PFSK-1 (cell line): ENCODE measurements at regions not wholly inside any gene's neighbourhood (a gene's known extent, or its start where the extent isn't known, plus 50 kb on each side); places are given as distances from the start of the nearest gene placed in this dataset.

Experiments used
- FOXP2 ChIP-seq: optimal IDR thresholded peaks from 2 replicates; pipeline ENCODE3; 2011; ENCODE audit warnings: borderline replicate concordance, control low read depth, inconsistent platforms; ENCODE audit not compliant: insufficient read depth; ENCODE audit errors: extremely low read length, extremely low read depth
- POLR2AphosphoS5 ChIP-seq: IDR thresholded peaks from 2 replicates; pipeline ENCODE4 v1.6.1; 2012; ENCODE audit warnings: low read depth, mild to moderate bottlenecking, control low read depth, low read length, moderate library complexity
- SIN3A ChIP-seq: IDR thresholded peaks from 2 replicates; pipeline ENCODE4 v1.6.1; 2012; ENCODE audit warnings: mild to moderate bottlenecking, low read length, moderate library complexity, borderline replicate concordance; ENCODE audit not compliant: insufficient read depth
- TAF1 ChIP-seq: IDR thresholded peaks from 2 replicates; pipeline ENCODE4 v1.6.1; 2012; ENCODE audit warnings: low read length, control low read depth, borderline replicate concordance; ENCODE audit not compliant: insufficient read depth
- TF ChIP-seq, protein P1 (sequence below), 2 experiments: IDR thresholded peaks; 2 replicates each; pipeline versions ENCODE4 v1.6.1 to v1.8.0; 2011 to 2012; ENCODE audit warnings: low read depth in 2 of 2, low read length in 2 of 2, control low read depth in 1 of 2, inconsistent platforms in 1 of 2, mild to moderate bottlenecking in 1 of 2, moderate library complexity in 1 of 2; ENCODE audit not compliant: insufficient read depth in 1 of 2

DNA sequence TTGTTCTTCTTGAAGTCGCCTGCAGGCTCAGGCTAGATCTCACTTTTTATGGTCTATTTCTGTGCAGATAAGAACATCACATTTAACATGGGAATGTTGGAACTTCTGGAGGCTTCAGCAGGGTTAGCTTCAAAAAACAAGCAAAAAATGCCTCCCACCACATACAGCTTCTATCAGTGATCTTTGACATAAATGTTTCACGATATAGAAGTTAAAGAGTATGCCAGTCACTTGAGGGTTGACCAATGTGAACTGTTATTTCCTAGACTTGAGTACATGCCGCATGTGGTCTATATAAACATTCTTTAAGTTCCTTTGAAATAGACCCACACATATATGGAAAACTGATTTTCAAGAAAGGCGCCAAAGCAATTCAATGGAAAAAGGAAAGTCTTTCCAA lies 219.2 kb upstream of the KLF14 start:
- TF ChIP-seq TAF1 (no peak), POLR2AphosphoS5 (no peak), FOXP2 (no peak), SIN3A (no peak)
- TF ChIP-seq, protein P1, sequence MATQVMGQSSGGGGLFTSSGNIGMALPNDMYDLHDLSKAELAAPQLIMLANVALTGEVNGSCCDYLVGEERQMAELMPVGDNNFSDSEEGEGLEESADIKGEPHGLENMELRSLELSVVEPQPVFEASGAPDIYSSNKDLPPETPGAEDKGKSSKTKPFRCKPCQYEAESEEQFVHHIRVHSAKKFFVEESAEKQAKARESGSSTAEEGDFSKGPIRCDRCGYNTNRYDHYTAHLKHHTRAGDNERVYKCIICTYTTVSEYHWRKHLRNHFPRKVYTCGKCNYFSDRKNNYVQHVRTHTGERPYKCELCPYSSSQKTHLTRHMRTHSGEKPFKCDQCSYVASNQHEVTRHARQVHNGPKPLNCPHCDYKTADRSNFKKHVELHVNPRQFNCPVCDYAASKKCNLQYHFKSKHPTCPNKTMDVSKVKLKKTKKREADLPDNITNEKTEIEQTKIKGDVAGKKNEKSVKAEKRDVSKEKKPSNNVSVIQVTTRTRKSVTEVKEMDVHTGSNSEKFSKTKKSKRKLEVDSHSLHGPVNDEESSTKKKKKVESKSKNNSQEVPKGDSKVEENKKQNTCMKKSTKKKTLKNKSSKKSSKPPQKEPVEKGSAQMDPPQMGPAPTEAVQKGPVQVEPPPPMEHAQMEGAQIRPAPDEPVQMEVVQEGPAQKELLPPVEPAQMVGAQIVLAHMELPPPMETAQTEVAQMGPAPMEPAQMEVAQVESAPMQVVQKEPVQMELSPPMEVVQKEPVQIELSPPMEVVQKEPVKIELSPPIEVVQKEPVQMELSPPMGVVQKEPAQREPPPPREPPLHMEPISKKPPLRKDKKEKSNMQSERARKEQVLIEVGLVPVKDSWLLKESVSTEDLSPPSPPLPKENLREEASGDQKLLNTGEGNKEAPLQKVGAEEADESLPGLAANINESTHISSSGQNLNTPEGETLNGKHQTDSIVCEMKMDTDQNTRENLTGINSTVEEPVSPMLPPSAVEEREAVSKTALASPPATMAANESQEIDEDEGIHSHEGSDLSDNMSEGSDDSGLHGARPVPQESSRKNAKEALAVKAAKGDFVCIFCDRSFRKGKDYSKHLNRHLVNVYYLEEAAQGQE (IDR thresholded peaks at IDR 0.05; ENCODE audit: insufficient read depth in 1 of 2, low read depth in 2 of 2, low read length in 2 of 2): no peak

DNA sequence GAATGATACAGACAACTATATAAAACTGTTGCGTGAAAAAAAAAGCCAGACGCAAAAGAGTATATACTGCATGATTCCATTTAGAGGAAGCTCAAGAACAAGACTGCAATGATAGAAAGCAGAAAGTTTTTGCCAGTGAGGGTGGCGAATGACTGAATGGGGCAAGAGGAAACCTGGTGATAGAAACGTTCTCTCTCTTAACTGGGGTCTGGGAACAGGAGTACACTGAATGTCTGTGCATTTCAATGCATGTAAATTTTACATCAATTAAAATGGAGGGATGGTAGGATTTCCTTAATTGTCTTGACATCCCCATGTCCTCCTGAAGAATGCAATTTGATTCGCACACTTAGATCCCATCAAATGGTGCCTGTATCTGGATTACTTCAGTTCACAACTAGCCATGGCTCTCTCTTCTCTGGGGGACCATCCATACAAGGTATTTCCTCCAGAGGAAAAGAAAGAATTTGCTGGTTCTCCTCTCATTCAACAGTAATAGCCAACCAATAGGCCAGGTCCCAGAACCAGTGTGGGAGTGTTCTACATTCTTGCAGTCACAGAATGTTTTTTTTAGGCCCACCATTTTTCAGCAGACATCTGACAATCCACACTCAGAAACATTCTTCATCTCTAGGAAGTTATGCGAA lies 221.0 kb upstream of the KLF14 start:
- peak; percentile 31; the same call in 1 of the 2 replicates for TF ChIP-seq POLR2AphosphoS5
- TF ChIP-seq, protein P1 (IDR thresholded peaks at IDR 0.05; ENCODE audit: insufficient read depth in 1 of 2, low read depth in 2 of 2, low read length in 2 of 2): no peak

DNA sequence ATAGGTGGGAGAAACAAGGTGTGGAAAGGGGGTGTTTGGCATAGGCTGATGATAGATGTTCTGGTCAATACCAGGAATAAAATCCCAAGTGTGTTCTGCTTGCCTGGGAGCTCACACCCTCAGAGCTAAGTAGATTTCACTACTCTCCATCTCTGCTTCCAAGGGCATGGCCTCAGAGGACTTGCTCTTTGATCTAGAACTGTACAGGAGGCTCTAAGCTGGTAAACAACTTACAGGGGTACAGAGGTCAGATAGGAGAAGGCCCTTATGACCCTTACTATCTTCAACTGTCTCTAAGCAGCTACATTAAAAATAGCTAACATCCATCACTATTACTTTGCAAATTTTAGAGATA lies 221.5 kb upstream of the KLF14 start:
- TF ChIP-seq FOXP2: no peak
- TF ChIP-seq, protein P1 (IDR thresholded peaks at IDR 0.05; ENCODE audit: insufficient read depth in 1 of 2, low read depth in 2 of 2, low read length in 2 of 2): no peak
- no peak for TF ChIP-seq SIN3A
- no peak for TF ChIP-seq POLR2AphosphoS5
- no peak for TF ChIP-seq TAF1

DNA sequence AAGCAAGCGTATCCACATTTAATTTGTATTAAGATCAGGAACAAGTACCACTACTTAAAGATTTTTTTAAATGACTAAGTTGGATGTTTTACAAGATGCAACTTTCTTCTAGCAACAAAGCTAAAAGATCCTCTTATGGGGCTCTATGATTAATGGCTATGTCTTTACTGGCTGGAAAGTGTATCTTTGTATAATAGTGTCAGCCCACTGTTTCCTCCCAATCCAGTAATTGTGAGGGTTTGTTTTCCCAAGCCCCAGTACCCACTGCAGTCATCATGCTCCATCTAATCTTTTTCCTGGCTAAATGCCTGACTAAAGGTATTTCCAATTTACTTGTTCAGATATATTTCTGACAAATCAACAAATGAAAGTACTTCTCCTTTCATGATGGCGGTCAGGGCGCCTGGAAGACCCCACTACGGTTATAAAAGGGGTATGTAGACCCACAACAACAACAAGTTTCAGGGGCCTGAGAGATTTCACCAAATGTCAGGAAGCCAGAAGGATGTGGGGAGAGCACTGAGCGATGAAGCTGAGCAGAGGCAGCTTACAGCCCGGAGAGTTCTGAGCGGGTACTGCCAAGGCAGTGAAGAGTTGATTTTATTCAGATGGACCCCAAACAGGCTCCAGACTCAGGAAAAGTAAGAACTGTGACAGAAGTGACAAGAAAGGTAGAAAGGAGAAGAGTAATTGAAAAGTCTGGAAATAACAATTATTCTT lies 222.6 kb upstream of the KLF14 start:
- TF ChIP-seq POLR2AphosphoS5 (no peak), FOXP2 (no peak), SIN3A (no peak), TAF1 (no peak)
- TF ChIP-seq, protein P1 (IDR thresholded peaks at IDR 0.05; ENCODE audit: insufficient read depth in 1 of 2, low read depth in 2 of 2, low read length in 2 of 2): no peak

DNA sequence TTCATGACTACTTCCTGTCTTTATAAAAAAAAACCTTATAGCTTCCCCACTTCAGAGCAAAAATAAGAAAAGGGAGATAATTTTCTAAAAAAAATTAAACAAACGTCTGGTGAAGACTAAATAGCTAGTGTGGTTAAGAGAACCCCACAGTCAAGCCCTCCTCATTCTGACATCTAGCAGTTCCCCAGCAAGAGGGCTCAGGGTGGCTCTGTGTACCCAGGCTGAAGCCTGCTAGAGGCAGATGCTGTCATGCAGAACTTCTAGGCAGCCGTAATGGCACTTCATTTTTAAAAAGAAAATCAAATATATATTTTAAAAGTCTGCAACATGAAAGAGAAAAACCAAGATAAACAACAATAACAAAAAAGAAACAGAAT lies 223.1 kb upstream of the KLF14 start:
- TF ChIP-seq SIN3A (no peak), TAF1 (no peak), FOXP2 (no peak), POLR2AphosphoS5 (no peak)
- TF ChIP-seq, protein P1 (IDR thresholded peaks at IDR 0.05; ENCODE audit: insufficient read depth in 1 of 2, low read depth in 2 of 2, low read length in 2 of 2): no peak
